ENCODE measurements at regions not wholly inside any gene's neighbourhood (a gene's known extent, or its start where the extent isn't known, plus 50 kb on each side); places are given as distances from the start of the nearest gene placed in this dataset.

- TF ChIP-seq JUND (IDR thresholded peaks at IDR 0.05; ENCODE audit: low read depth) = no peak
- DNase-seq (ENCODE audit: low read depth in 1 of 2, low spot score in 1 of 2) = peak in 1 of 2 experiments; percentile 36
- in situ Hi-C loops (cut with HindIII; ENCODE audit: low pct_unique_long_range_greater_than_20kb, low sequenced_read_pairs) = no loop called here
These were observed 57.1 kb downstream of the FAM181B start for GRCh38 chr11:82676483-82677094.

- DNase-seq (ENCODE audit: low read depth in 1 of 2, low spot score in 1 of 2) = peak in 1 of 2 experiments; percentile 46
- in situ Hi-C loops (cut with HindIII; ENCODE audit: low pct_unique_long_range_greater_than_20kb, low sequenced_read_pairs) = no loop called here
- no peak for TF ChIP-seq JUND (IDR thresholded peaks at IDR 0.05; ENCODE audit: low read depth)
These were observed 57.8 kb downstream of the FAM181B start for GRCh38 chr11:82675838-82676237.

DNA sequence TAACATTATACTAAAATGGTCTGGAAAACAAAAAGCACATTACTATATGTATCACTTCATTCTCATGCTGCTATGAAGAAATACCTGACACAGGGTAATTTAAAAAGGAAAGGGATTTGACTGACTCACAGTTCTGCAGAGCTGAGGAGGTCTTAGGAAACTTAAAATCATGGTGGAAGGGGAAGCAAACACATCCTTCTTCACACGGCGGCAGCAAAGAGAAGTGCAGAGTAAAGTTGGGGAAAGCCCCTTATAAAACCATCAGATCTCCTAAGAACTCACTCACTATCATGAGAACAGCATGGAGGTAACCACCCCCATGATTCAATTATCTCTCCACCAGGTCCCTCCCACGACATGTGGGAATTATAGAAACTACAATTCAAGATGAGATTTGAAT is 60.0 kb downstream of the FAM181B start:
- no peak for TF ChIP-seq JUND (IDR thresholded peaks at IDR 0.05; ENCODE audit: low read depth)
- in situ Hi-C loops (cut with HindIII; ENCODE audit: low pct_unique_long_range_greater_than_20kb, low sequenced_read_pairs) = no loop called here
- no peak for DNase-seq (ENCODE audit: low read depth in 1 of 2, low spot score in 1 of 2)

GRCh38 chr11:82671451-82671850 is 62.2 kb downstream of the FAM181B start:
- TF ChIP-seq JUND (IDR thresholded peaks at IDR 0.05; ENCODE audit: low read depth) = no peak
- peak in 1 of 2 experiments; percentile 81 for DNase-seq (ENCODE audit: low read depth in 1 of 2, low spot score in 1 of 2)

GRCh38 chr11:82663535-82663934 is 70.1 kb downstream of the FAM181B start:
- no peak for TF ChIP-seq JUND (IDR thresholded peaks at IDR 0.05; ENCODE audit: low read depth)
- in situ Hi-C loops (cut with HindIII; ENCODE audit: low pct_unique_long_range_greater_than_20kb, low sequenced_read_pairs) = no loop called here
- no peak for DNase-seq (ENCODE audit: low read depth in 1 of 2, low spot score in 1 of 2)

More at GRCh38 chr11:82671451-82671850, 62.2 kb downstream of the FAM181B start:
- in situ Hi-C loops (cut with HindIII; ENCODE audit: low pct_unique_long_range_greater_than_20kb, low sequenced_read_pairs) = no loop called here

DNA sequence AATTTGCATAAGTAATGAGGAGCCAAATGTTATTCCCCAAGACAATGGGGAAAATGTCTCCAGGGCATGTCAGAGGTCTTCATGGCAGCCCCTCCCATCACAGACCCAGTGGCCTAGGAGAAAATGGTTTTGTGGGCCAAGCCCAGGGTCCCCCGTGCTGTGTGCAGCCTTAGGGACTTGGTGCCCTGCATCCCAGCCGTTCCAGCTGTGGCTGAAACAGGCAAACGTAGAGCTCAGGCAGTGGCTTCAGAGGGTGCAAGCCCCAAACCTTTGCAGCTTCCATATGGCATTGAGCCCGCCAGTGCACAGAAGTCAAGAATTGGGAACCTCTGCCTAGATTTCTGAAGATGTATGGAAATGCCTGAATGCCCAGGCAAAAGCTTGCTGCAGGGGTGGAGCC is 79.9 kb downstream of the FAM181B start:
- in situ Hi-C loops (cut with HindIII; ENCODE audit: low pct_unique_long_range_greater_than_20kb, low sequenced_read_pairs) = no loop called here
- TF ChIP-seq JUND (IDR thresholded peaks at IDR 0.05; ENCODE audit: low read depth) = no peak
- DNase-seq (ENCODE audit: low read depth in 1 of 2, low spot score in 1 of 2) = no peak

DNA sequence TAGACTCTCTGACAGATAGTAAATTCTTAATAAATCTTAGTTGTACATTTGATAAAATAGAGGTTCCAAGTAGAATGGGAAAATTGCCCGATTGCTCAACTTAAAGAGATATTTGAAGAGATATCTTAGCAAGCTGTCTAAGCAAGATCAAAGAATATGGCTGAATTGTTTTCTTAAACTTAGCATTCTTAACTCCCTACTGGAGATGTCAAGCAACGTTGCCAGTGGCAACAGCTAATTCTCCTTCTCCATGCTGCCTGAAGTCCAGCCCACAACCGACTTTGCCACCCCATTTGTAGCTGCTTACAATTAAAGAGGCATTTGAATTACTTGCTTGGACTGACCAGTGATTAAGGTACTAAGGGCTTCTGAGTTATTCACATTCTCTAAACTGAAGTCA is 94.4 kb downstream of the FAM181B start:
- no peak for TF ChIP-seq JUND (IDR thresholded peaks at IDR 0.05; ENCODE audit: low read depth)
- in situ Hi-C loops (cut with HindIII; ENCODE audit: low pct_unique_long_range_greater_than_20kb, low sequenced_read_pairs) = no loop called here
- DNase-seq (ENCODE audit: low read depth in 1 of 2, low spot score in 1 of 2) = no peak

- no peak for DNase-seq (ENCODE audit: low read depth in 1 of 2, low spot score in 1 of 2)
- TF ChIP-seq JUND (IDR thresholded peaks at IDR 0.05; ENCODE audit: low read depth) = no peak
- in situ Hi-C loops (cut with HindIII; ENCODE audit: low pct_unique_long_range_greater_than_20kb, low sequenced_read_pairs) = no loop called here
These were observed 97.0 kb downstream of the FAM181B start for GRCh38 chr11:82636615-82637014.

DNA sequence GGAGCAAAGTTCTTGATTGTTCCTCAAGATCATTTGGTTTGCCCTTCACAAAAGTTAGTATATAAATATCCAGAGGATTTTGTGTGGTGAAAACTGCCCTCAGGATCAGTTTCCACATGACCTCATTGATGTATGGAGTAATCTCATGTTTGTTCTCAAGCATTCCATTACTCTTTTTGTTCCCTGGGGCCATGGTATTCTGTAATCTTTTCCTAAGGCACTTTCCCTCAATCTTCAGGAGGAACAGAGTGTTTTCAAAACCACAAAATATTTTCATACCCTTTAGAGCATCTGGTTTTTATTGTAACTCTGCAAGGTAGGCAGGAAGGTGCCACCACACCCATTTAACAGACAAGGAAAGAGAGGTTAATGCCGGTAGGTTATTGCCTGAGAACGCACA is 99.6 kb downstream of the FAM181B start:
- in situ Hi-C loops (cut with HindIII; ENCODE audit: low pct_unique_long_range_greater_than_20kb, low sequenced_read_pairs) = no loop called here
- peak in 1 of 2 experiments; percentile 56 for DNase-seq (ENCODE audit: low read depth in 1 of 2, low spot score in 1 of 2)
- no peak for TF ChIP-seq JUND (IDR thresholded peaks at IDR 0.05; ENCODE audit: low read depth)

- in situ Hi-C loops (cut with HindIII; ENCODE audit: low pct_unique_long_range_greater_than_20kb, low sequenced_read_pairs) = no loop called here
- DNase-seq (ENCODE audit: low read depth in 1 of 2, low spot score in 1 of 2) = no peak
- TF ChIP-seq JUND (IDR thresholded peaks at IDR 0.05; ENCODE audit: low read depth) = no peak
These were observed 101.7 kb downstream of the FAM181B start for GRCh38 chr11:82631722-82632630.

DNA sequence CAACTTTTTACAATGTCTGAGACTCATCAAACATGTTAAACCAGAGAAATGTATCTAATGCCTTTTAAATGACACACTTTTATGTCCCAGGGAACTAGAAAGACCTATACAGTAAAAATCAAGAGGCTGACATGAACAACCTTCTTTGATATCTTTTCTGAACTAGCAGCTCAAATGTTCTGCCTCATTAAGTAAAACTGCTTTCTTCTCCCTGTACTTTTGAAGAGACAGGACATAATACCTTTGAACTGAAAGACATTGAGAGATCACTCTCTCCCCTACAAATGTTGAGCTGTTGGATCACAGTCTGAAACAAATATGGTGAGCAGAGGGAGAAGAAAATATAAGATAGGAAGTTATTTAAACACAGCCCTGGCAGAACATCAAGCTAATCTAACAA is 123.0 kb downstream of the FAM181B start:
- TF ChIP-seq JUND (IDR thresholded peaks at IDR 0.05; ENCODE audit: low read depth) = no peak
- no peak for DNase-seq (ENCODE audit: low read depth in 1 of 2, low spot score in 1 of 2)
- in situ Hi-C loops (cut with HindIII; ENCODE audit: low pct_unique_long_range_greater_than_20kb, low sequenced_read_pairs) = no loop called here

DNA sequence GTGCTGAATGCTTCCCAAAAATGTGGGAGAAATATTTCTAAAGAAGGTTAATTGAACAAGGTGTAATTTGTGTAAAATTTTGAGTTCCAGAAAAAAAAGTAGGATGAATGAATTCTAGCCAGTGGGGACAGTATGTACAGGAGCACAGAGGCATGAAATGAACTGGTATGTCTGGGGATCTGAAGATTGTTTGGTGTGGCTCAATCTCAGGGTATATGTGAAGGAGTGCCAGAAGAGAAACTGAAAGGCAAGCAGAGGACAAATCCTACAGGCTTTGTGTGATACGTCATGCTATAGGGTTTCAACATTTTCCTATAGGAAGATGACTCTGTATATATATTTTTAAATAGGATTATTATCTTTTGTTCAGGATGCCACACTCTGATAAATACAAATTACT is 126.9 kb downstream of the FAM181B start:
- DNase-seq (ENCODE audit: low read depth in 1 of 2, low spot score in 1 of 2) = no peak
- no peak for TF ChIP-seq JUND (IDR thresholded peaks at IDR 0.05; ENCODE audit: low read depth)
- in situ Hi-C loops (cut with HindIII; ENCODE audit: low pct_unique_long_range_greater_than_20kb, low sequenced_read_pairs) = no loop called here

- DNase-seq (ENCODE audit: low read depth in 1 of 2, low spot score in 1 of 2) = no peak
- TF ChIP-seq JUND (IDR thresholded peaks at IDR 0.05; ENCODE audit: low read depth) = no peak
- in situ Hi-C loops (cut with HindIII; ENCODE audit: low pct_unique_long_range_greater_than_20kb, low sequenced_read_pairs) = no loop called here
These were observed 132.0 kb downstream of the FAM181B start for GRCh38 chr11:82601711-82602110.
